Mucosa of rectum (tissue), 2 donors: ENCODE measurements at regions not wholly inside any gene's neighbourhood (a gene's known extent, or its start where the extent isn't known, plus 50 kb on each side); places are given as distances from the start of the nearest gene placed in this dataset.

Experiments used
- H3K27ac ChIP-seq, 2 donors: one replicate each; pipeline ENCODE4 v1.7.0; 2013; ENCODE audit warnings: inconsistent platforms in 2 of 2, low read depth in 2 of 2, low read length in 2 of 2
- H3K27me3 ChIP-seq, 2 donors: one replicate each; pipeline ENCODE4 v1.7.0; 2013; ENCODE audit warnings: low read length in 2 of 2; ENCODE audit not compliant: control insufficient read depth in 2 of 2, insufficient read depth in 2 of 2
- H3K36me3 ChIP-seq, 2 donors: one replicate each; pipeline ENCODE4 v1.7.0; 2013; ENCODE audit warnings: low read length in 2 of 2; ENCODE audit not compliant: control insufficient read depth in 2 of 2, insufficient read depth in 2 of 2
- H3K4me1 ChIP-seq, 2 donors: one replicate each; pipeline ENCODE4 v1.7.0; 2013; ENCODE audit warnings: low read length in 2 of 2, mild to moderate bottlenecking in 1 of 2; ENCODE audit not compliant: control insufficient read depth in 2 of 2, insufficient read depth in 2 of 2
- H3K4me3 ChIP-seq, 2 donors: one replicate each; pipeline ENCODE4 v1.7.0; 2013; ENCODE audit warnings: low read length in 2 of 2
- H3K9ac ChIP-seq, 2 donors: one replicate each; pipeline ENCODE4 v1.7.0; 2013; ENCODE audit warnings: low read length in 2 of 2, low read depth in 1 of 2, mild to moderate bottlenecking in 1 of 2
- H3K9me3 ChIP-seq, 2 donors: one replicate each; pipeline ENCODE4 v1.7.0; 2013; ENCODE audit warnings: low read length in 2 of 2; ENCODE audit not compliant: control insufficient read depth in 2 of 2
- donor health status: healthy.
- donor health status: Normal muscosa, but diverticular disease.

- Histone ChIP-seq H3K27ac (no peak overlapping the region), H3K4me1 (no peaks in the 10 kb centered on the region), H3K9ac (no peak overlapping the region), H3K4me3 (no peak overlapping the region), H3K9me3 (no peaks in the 10 kb centered on the region), H3K36me3 (no peaks in the 10 kb centered on the region), H3K27me3 (no peaks in the 10 kb centered on the region)
Measured at GRCh38 chr18:46301081-46301480, 196.9 kb downstream of the HAUS1 start.

- Histone ChIP-seq H3K4me1 (no peaks in the 10 kb centered on the region), H3K9me3 (no peaks in the 10 kb centered on the region), H3K4me3 (no peak overlapping the region), H3K27ac (no peak overlapping the region), H3K9ac (no peak overlapping the region), H3K27me3 (no peaks in the 10 kb centered on the region), H3K36me3 (no peaks in the 10 kb centered on the region)
Measured at GRCh38 chr18:46301571-46301970, 197.4 kb downstream of the HAUS1 start.

- Histone ChIP-seq H3K4me3 (no peak overlapping the region), H3K9ac (no peak overlapping the region), H3K9me3 (no peaks in the 10 kb centered on the region), H3K27me3 (no peaks in the 10 kb centered on the region), H3K4me1 (no peaks in the 10 kb centered on the region), H3K27ac (no peak overlapping the region), H3K36me3 (no peaks in the 10 kb centered on the region)
Measured at GRCh38 chr18:46302528-46303485, 198.6 kb downstream of the HAUS1 start.

- Histone ChIP-seq H3K4me1 (no peaks in the 10 kb centered on the region), H3K4me3 (no peak overlapping the region), H3K9ac (no peak overlapping the region), H3K27ac (no peak overlapping the region), H3K9me3 (no peaks in the 10 kb centered on the region), H3K27me3 (no peaks in the 10 kb centered on the region), H3K36me3 (no peaks in the 10 kb centered on the region)
Measured at GRCh38 chr18:46310258-46310657, 206.1 kb downstream of the HAUS1 start.

- Histone ChIP-seq H3K4me1 (no peaks in the 10 kb centered on the region), H3K9ac (no peak overlapping the region), H3K27ac (no peak overlapping the region), H3K4me3 (no peak overlapping the region), H3K27me3 (no peaks in the 10 kb centered on the region), H3K36me3 (no peaks in the 10 kb centered on the region), H3K9me3 (no peaks in the 10 kb centered on the region)
Measured at GRCh38 chr18:46310675-46311345, 206.6 kb downstream of the HAUS1 start.

- Histone ChIP-seq H3K36me3 (no peaks in the 10 kb centered on the region), H3K4me1 (no peaks in the 10 kb centered on the region), H3K9ac (no peak overlapping the region), H3K4me3 (no peak overlapping the region), H3K27me3 (no peaks in the 10 kb centered on the region), H3K9me3 (no peaks in the 10 kb centered on the region), H3K27ac (no peak overlapping the region)
Measured at GRCh38 chr18:46311491-46311890, 207.3 kb downstream of the HAUS1 start.

- H3K4me1 ChIP-seq: no peaks in the 10 kb centered on the region
- no peaks in the 10 kb centered on the region for H3K9me3 ChIP-seq
- no peak overlapping the region for H3K4me3 ChIP-seq
- H3K27ac ChIP-seq: no peak overlapping the region
- H3K27me3 ChIP-seq: no peaks in the 10 kb centered on the region
- no peaks in the 10 kb centered on the region for H3K36me3 ChIP-seq
- H3K9ac ChIP-seq: no peak overlapping the region
Measured at GRCh38 chr18:46312221-46312620, 208.0 kb downstream of the HAUS1 start.

GRCh38 chr18:46313521-46313920 is 209.3 kb downstream of the HAUS1 start:
- no peak overlapping the region for H3K9ac ChIP-seq
- no peak overlapping the region for H3K27ac ChIP-seq
- H3K4me1 ChIP-seq: no peaks in the 10 kb centered on the region
- no peaks in the 10 kb centered on the region for H3K36me3 ChIP-seq
- H3K27me3 ChIP-seq: no peaks in the 10 kb centered on the region
- H3K9me3 ChIP-seq: no peaks in the 10 kb centered on the region
- H3K4me3 ChIP-seq: no peak overlapping the region

GRCh38 chr18:46314011-46314410 is 209.8 kb downstream of the HAUS1 start:
- Histone ChIP-seq H3K36me3 (no peaks in the 10 kb centered on the region), H3K27ac (no peak overlapping the region), H3K9me3 (no peaks in the 10 kb centered on the region), H3K4me3 (no peak overlapping the region), H3K4me1 (no peaks in the 10 kb centered on the region), H3K27me3 (no peaks in the 10 kb centered on the region), H3K9ac (no peak overlapping the region)

- Histone ChIP-seq H3K27ac (no peak overlapping the region), H3K27me3 (peaks cover 0 to 2% of the 10 kb centered on the region in 2 donors), H3K9ac (no peak overlapping the region), H3K4me3 (no peak overlapping the region), H3K9me3 (no peaks in the 10 kb centered on the region), H3K4me1 (no peaks in the 10 kb centered on the region), H3K36me3 (no peaks in the 10 kb centered on the region)
Measured at GRCh38 chr18:46315161-46315560, 211.0 kb downstream of the HAUS1 start.
